Heart left ventricle (tissue), 16 donors: ENCODE measurements at regions not wholly inside any gene's neighbourhood (a gene's known extent, or its start where the extent isn't known, plus 50 kb on each side); places are given as distances from the start of the nearest gene placed in this dataset.
A peak's percentile ranks its signal among the peaks of the same experiment; 100 is the strongest.
"Not testable (repeated sequence)": the region's sequence is repeated elsewhere in the genome, so short reads cannot be mapped to it uniquely, and the experiment has no call there.

Source experiments
- ATAC-seq, 4 donors: fragments of 200-7000 bp; cut with Tn5 transposase; one replicate each; pipeline ENCODE4 v1.9.1; 2020 to 2022; ENCODE audit warnings: moderate library complexity in 4 of 4, mild to moderate bottlenecking in 3 of 4, moderate number of reproducible peaks in 1 of 4
- DNase-seq, 5 donors: peaks; one replicate each; pipeline ENCODE4 v3.0.0-alpha.2; 2020
- H3K27ac ChIP-seq, 12 donors: fragments of 200-600 bp; sonication (generic) in 4 of 12; one replicate each; pipeline versions ENCODE4 v1.5.0 to v1.8.0; 2016 to 2022; ENCODE audit warnings: mild to moderate bottlenecking in 2 of 12
- H3K27me3 ChIP-seq, 9 donors: fragments of 200-600 bp; sonication (generic) in 2 of 9; one replicate each; pipeline versions ENCODE4 v1.5.1 to v1.8.0; 2016 to 2022; ENCODE audit warnings: mild to moderate bottlenecking in 3 of 9
- H3K36me3 ChIP-seq, 9 donors: fragments of 200-600 bp; sonication (generic) in 2 of 9; one replicate each; pipeline versions ENCODE4 v1.5.0 to v1.8.0; 2018 to 2022; ENCODE audit warnings: mild to moderate bottlenecking in 2 of 9
- H3K4me1 ChIP-seq, 12 donors: fragments of 200-600 bp; sonication (generic) in 4 of 12; one replicate each; pipeline versions ENCODE4 v1.5.0 to v1.8.0; 2016 to 2022; ENCODE audit warnings: mild to moderate bottlenecking in 3 of 12
- H3K4me3 ChIP-seq, 12 donors: fragments of 200-600 bp; sonication (generic) in 4 of 12; one replicate each; pipeline versions ENCODE4 v1.5.0 to v1.8.0; 2017 to 2022; ENCODE audit warnings: mild to moderate bottlenecking in 9 of 12, moderate library complexity in 4 of 12
- H3K9me3 ChIP-seq, 12 donors: fragments of 200-600 bp; sonication (generic) in 4 of 12; one replicate each; pipeline versions ENCODE4 v1.5.0 to v1.8.0; 2016 to 2022; ENCODE audit warnings: mild to moderate bottlenecking in 1 of 12
- CTCF ChIP-seq, 12 donors: fragments of 200-600 bp; sonication (generic) in 4 of 12; IDR thresholded peaks; one replicate each; pipeline versions ENCODE4 v1.5.0 to v1.8.0; 2018 to 2022; ENCODE audit warnings: antibody characterized with exemption in 12 of 12, mild to moderate bottlenecking in 5 of 12
- POLR2A ChIP-seq, 2 donors: fragments of 450-650 bp; IDR thresholded peaks; one replicate each; pipeline ENCODE4 v1.6.1; 2017; ENCODE audit warnings: antibody characterized with exemption in 2 of 2, mild to moderate bottlenecking in 2 of 2, moderate library complexity in 2 of 2
- WGBS, 4 donors: extraction: QIAGEN DNeasy Blood & Tissue Kit in 2 of 4; methylation state at CpG; one replicate each; pipeline versions ENCODE4 v1.1.5 to v1.1.7; 2013 to 2018; 5-methylcytosine and 5-hydroxymethylcytosine counted together
- intact Hi-C, 10 donors: fragments of 100-400 bp; cut with DNase I; formaldehyde crosslinking; loops; one replicate each; pipeline versions ENCODE4 v1.11.1 to v1.14.2; 2022
- donor health status: ischemic (EF 13 %, LVEDD 7.1; RV severe dilation, severe dysfunction).
- donor health status: healthy with polysubstance abuse.
- donor health status: DM: no; HTN: yes; CAD: no.
- donor health status: DM: no; HTN: no; CAD: no.
- donor health status: ischemic (EF 25% LVEDD 6.9; RV normal size, moderate dysfunction).
- donor health status: ischemic (EF 25% LVEDD 5.7; RV mildly dilated, moderate dysfunction).
- donor health status: healthy.
- donor health status: DM: yes; HTN: yes; CAD: no.
- donor health status: ischemic (EF 35%, LVEDD 5.7; RV mildly dilated, moderate dysfunction).
- donor health status: nonischemic (EF 11% LVEDD 7.7; RV severe dilation, severe dysfunction).
- donor health status: DM: yes; HTN: yes; CAD: no.
- donor health status: PGD.
- donor health status: ischemic (EF 29% LVEDD 5.4; RV normal size, mild dysfunction).
- donor health status: nonischemic (EF 23%, LVEDD 6.1; RV moderate dilation, normal function).

DNA sequence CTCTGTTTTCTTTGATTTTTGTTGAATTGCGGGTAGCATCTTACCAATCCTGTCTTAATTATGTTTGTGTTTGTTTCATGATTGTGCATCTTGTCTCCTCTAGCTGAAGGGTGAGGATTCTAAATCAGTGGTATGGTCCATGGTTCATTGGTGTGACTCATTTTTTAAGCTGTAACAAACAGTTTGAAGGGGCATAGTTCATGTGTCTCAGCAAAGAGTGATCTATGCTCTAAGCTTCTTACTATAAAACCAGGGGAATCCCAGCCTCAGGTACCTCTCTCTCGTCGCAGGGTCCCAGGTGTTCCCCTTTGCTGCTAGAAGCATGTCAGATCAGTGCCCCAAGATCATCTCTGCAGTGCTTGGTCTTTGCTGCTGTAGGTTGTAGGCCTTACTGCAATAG is 100.1 kb downstream of the OTUD1 start:
- H3K27ac ChIP-seq = no peak overlapping the region
- WGBS, 4 donors = 95 to 100% (median 98%) methylated on average over 3 of the region's 3 CpGs
- intact Hi-C loops = loop anchor here in 2 of 10 donors (10.0 kb wide), 2 partner anchors 156 to 374 kb away; no protein-coding TSS in a partner anchor

GRCh38 chr10:23540401-23541030 is 101.6 kb downstream of the OTUD1 start:
- Histone ChIP-seq H3K27ac (peak overlapping the region in 1 of 12 donors; percentile 44), H3K4me3 (no peak overlapping the region), H3K9me3 (no peaks in the 10 kb centered on the region), H3K27me3 (no peaks in the 10 kb centered on the region), H3K36me3 (no peaks in the 10 kb centered on the region), H3K4me1 (peaks cover 0 to 22% (median 0%) of the 10 kb centered on the region in 12 donors)
- TF ChIP-seq POLR2A (IDR thresholded peaks at IDR 0.05) (no peak), CTCF (IDR thresholded peaks at IDR 0.05) (no peak)
- no peak for ATAC-seq
- WGBS, 4 donors = 3 to 5% (median 3%) methylated on average over 2 of the region's 2 CpGs
- intact Hi-C loops = no loop called here
- DNase-seq = no peak

More for the DNA sequence above, 100.1 kb downstream of the OTUD1 start:
- Histone ChIP-seq H3K4me3 (no peak overlapping the region), H3K4me1 (peaks cover 0 to 22% (median 0%) of the 10 kb centered on the region in 12 donors), H3K27me3 (no peaks in the 10 kb centered on the region), H3K9me3 (no peaks in the 10 kb centered on the region), H3K36me3 (no peaks in the 10 kb centered on the region)
- DNase-seq (no peak), ATAC-seq (no peak)
- TF ChIP-seq CTCF (IDR thresholded peaks at IDR 0.05) = no peak
- no peak for TF ChIP-seq POLR2A (IDR thresholded peaks at IDR 0.05)

DNA sequence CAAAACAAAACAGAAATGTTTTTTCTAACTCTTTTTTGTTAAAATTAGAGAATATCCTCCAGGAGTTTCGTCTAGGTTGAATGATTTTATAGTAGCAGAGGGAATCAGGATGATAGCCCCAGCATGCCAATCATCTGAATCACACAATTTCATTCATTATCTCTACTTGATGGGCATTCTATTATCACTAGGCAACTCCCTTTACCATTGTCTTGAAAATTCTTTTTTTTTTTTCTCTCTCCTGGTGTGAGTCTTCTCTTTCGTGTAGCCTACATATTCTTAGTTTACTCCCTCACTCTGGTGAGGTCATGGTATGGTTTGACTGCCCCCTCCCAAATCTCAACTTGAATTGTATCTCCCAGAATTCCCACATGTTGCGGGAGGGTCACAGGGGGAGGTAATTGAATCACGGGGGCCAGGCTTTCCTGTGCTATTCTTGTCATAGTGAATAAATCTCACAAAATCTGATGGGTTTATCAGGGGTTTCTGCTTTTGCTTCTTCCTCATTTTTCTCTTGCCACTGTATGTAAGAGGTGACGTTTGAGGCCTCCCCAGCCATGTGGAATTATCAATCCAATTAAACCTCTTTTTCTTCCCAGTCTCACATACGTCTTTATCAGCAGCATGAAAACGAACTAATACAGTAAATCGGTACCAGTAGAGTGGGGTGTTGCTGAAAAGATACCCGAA is 105.0 kb downstream of the OTUD1 start:
- TF ChIP-seq POLR2A (IDR thresholded peaks at IDR 0.05) (no peak), CTCF (IDR thresholded peaks at IDR 0.05) (no peak)
- Histone ChIP-seq H3K36me3 (no peaks in the 10 kb centered on the region), H3K4me1 (peaks cover 0 to 22% (median 0%) of the 10 kb centered on the region in 12 donors), H3K27ac (no peak overlapping the region), H3K27me3 (no peaks in the 10 kb centered on the region), H3K4me3 (no peak overlapping the region), H3K9me3 (no peaks in the 10 kb centered on the region)
- WGBS, 4 donors = 67 to 75% (median 70%) methylated on average over 9 of the region's 9 CpGs
- ATAC-seq (no peak), DNase-seq (no peak)
- intact Hi-C loops = no loop called here

DNA sequence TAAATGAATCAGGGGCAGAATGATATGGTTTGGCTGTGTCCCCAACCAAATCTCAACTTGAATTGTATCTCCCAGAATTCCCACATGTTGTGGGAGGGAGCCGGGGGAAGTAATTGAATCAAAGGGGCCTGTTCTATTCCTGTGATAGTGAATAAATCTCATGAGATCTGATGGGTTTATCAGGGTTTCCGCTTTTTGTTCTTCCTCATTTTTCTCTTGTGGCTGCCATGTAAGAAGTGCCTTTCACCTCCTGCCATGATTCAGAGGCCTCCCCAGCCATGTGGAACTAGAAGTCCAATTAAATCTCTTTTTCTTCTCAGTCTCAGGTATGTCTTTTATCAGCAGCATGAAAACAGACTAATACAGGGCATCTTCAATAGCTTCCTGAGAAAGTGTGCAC is 107.0 kb downstream of the OTUD1 start:
- DNase-seq, ATAC-seq, H3K4me1 ChIP-seq, H3K27ac ChIP-seq, H3K4me3 ChIP-seq, H3K27me3 ChIP-seq, intact Hi-C loops, H3K36me3 ChIP-seq, H3K9me3 ChIP-seq: not testable (repeated sequence)
- 68 to 83% (median 72%) methylated on average over 2 of the region's 2 CpGs for WGBS, 4 donors
